GM19023 (cell line): ENCODE measurements at regions not wholly inside any gene's neighbourhood (a gene's known extent, or its start where the extent isn't known, plus 50 kb on each side); places are given as distances from the start of the nearest gene placed in this dataset.
"Not testable (repeated sequence)": the region's sequence is repeated elsewhere in the genome, so short reads cannot be mapped to it uniquely, and the experiment has no call there.

Source experiments
- ATAC-seq: cut with Tn5 transposase; IDR thresholded peaks from one replicate; pipeline ENCODE4 v1.9.1; 2021; ENCODE audit warnings: mild to moderate bottlenecking, moderate library complexity; ENCODE audit not compliant: unreplicated experiment

GRCh38 chr18:9042766-9043481, 59.6 kb upstream of the NDUFV2 start:
- no peak for ATAC-seq

GRCh38 chr18:9043581-9043980, 58.9 kb upstream of the NDUFV2 start:
- no peak for ATAC-seq

GRCh38 chr18:9047715-9048114, 54.8 kb upstream of the NDUFV2 start:
- no peak for ATAC-seq

GRCh38 chr18:9048236-9048635, 54.3 kb upstream of the NDUFV2 start:
- no peak for ATAC-seq

- no peak for ATAC-seq
These were observed 53.5 kb upstream of the NDUFV2 start for GRCh38 chr18:9048808-9049494.

- no peak for ATAC-seq
These were observed 53.0 kb upstream of the NDUFV2 start for GRCh38 chr18:9049495-9049809.

- ATAC-seq = not testable (repeated sequence)
These were observed 51.7 kb upstream of the NDUFV2 start for GRCh38 chr18:9050628-9051284.
